Esophagus muscularis mucosa (tissue), 4 donors: ENCODE measurements at regions not wholly inside any gene's neighbourhood (a gene's known extent, or its start where the extent isn't known, plus 50 kb on each side); places are given as distances from the start of the nearest gene placed in this dataset.
"Not testable (repeated sequence)": the region's sequence is repeated elsewhere in the genome, so short reads cannot be mapped to it uniquely, and the experiment has no call there.

Experiments used
- CTCF ChIP-seq, 3 experiments: fragments of 200-600 bp in 2 of 3; fragments of 450-650 bp in 1 of 3; sonication (generic) in 2 of 3; IDR thresholded peaks; one replicate each; pipeline ENCODE4 v1.5.1; 2017 to 2019; ENCODE audit warnings: antibody characterized with exemption in 3 of 3, mild to moderate bottlenecking in 2 of 3, moderate library complexity in 1 of 3
- EP300 ChIP-seq: sonication (generic); formaldehyde crosslinking; IDR thresholded peaks from one replicate; pipeline ENCODE4 v1.6.1; 2017; ENCODE audit warnings: antibody characterized with exemption
- POLR2AphosphoS5 ChIP-seq, 2 donors: sonication (generic); formaldehyde crosslinking; IDR thresholded peaks; one replicate each; pipeline ENCODE4 v1.6.1; 2017; ENCODE audit warnings: antibody characterized with exemption in 2 of 2

- not testable (repeated sequence) for TF ChIP-seq POLR2AphosphoS5 (IDR thresholded peaks at IDR 0.05); CTCF (IDR thresholded peaks at IDR 0.05); EP300
Observed at GRCh38 chr12:37441371-37441770, 875.2 kb upstream of the ALG10B start.
